HepG2 (cell line): ENCODE measurements at regions not wholly inside any gene's neighbourhood (a gene's known extent, or its start where the extent isn't known, plus 50 kb on each side); places are given as distances from the start of the nearest gene placed in this dataset.

Experiments
- CTCF ChIP-seq: sonication (generic); formaldehyde crosslinking; IDR thresholded peaks from 2 replicates; pipeline ENCODE4 v1.5.0; 2020; ENCODE audit warnings: mild to moderate bottlenecking, missing genetic modification reagents, moderate library complexity
- EZH2 ChIP-seq: conservative IDR thresholded peaks from 2 replicates; pipeline ENCODE4 v1.6.1; 2012; ENCODE audit warnings: mild to moderate bottlenecking, low read depth, low read length, moderate library complexity
- ZNF30 ChIP-seq: sonication (generic); formaldehyde crosslinking; IDR thresholded peaks from 2 replicates; pipeline ENCODE4 v1.5.0; 2020; ENCODE audit warnings: mild to moderate bottlenecking, missing genetic modification reagents
- ZSCAN30 ChIP-seq: sonication (generic); formaldehyde crosslinking; IDR thresholded peaks from 2 replicates; pipeline ENCODE4 v1.5.0; 2020; ENCODE audit warnings: mild to moderate bottlenecking, missing genetic modification reagents
- TF ChIP-seq, protein P1 (sequence below): IDR thresholded peaks from 2 replicates; pipeline ENCODE4 v1.6.1; 2016; ENCODE audit warnings: control low read depth

GRCh38 chr11:28559492-28559891 is 451.3 kb downstream of the METTL15 start:
- TF ChIP-seq ZSCAN30 (CRISPR knock-in tag) (no peak), EZH2 (no peak), CTCF (CRISPR knock-in tag) (no peak), ZNF30 (CRISPR knock-in tag) (no peak)
- TF ChIP-seq, protein P1, sequence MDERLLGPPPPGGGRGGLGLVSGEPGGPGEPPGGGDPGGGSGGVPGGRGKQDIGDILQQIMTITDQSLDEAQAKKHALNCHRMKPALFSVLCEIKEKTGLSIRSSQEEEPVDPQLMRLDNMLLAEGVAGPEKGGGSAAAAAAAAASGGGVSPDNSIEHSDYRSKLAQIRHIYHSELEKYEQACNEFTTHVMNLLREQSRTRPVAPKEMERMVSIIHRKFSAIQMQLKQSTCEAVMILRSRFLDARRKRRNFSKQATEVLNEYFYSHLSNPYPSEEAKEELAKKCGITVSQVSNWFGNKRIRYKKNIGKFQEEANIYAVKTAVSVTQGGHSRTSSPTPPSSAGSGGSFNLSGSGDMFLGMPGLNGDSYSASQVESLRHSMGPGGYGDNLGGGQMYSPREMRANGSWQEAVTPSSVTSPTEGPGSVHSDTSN (CRISPR knock-in tag) = no peak
